DOHH2 (cell line): ENCODE measurements at regions not wholly inside any gene's neighbourhood (a gene's known extent, or its start where the extent isn't known, plus 50 kb on each side); places are given as distances from the start of the nearest gene placed in this dataset.
"Not testable (repeated sequence)": the region's sequence is repeated elsewhere in the genome, so short reads cannot be mapped to it uniquely, and the experiment has no call there.

Experiments used
- CTCF ChIP-seq: fragments of 200-600 bp; sonication (generic); IDR thresholded peaks from one replicate; pipeline ENCODE4 v1.5.1; 2014; ENCODE audit warnings: antibody characterized with exemption, mild to moderate bottlenecking, low read depth, low read length; ENCODE audit not compliant: poor library complexity, severe bottlenecking
- EZH2phosphoT487 ChIP-seq: fragments of 200-600 bp; sonication (generic); IDR thresholded peaks from 2 replicates; pipeline ENCODE4 v1.6.1; 2017; ENCODE audit warnings: borderline replicate concordance, mild to moderate bottlenecking, antibody characterized with exemption, low read length, moderate library complexity, mixed read lengths

GRCh38 chr12:33920460-33920859 lies 101.8 kb upstream of the ALG10 start:
- TF ChIP-seq CTCF, EZH2phosphoT487: not testable (repeated sequence)
